ENCODE measurements at regions not wholly inside any gene's neighbourhood (a gene's known extent, or its start where the extent isn't known, plus 50 kb on each side); places are given as distances from the start of the nearest gene placed in this dataset.

DNA sequence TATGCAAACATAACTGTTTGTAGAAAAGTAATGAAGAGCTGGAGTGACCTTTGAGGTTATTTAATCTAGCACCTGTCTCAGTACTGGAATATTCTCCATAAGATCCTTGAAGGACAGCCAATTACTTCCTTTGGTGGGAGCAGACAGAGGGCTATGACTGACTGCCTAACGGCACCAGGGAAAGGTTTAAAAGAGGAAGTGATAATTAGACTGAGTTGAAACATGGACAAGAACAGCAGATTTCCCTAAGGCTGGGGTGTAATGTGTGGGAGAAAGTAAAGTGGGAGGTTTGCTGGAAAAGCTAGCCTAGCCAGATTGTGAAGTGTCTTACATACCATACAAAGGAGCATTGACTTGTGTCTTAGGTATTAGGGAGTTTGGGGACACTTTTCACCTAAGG lies 191.3 kb upstream of the PCDH9 start:
- TF ChIP-seq CSDC2 (CRISPR knock-in tag; IDR thresholded peaks at IDR 0.05) (no peak), ARNTL (CRISPR knock-in tag; IDR thresholded peaks at IDR 0.05; ENCODE audit: borderline replicate concordance, low read depth) (no peak), ISL1 (CRISPR knock-in tag; IDR thresholded peaks at IDR 0.05) (no peak), ZFP3 (CRISPR knock-in tag; IDR thresholded peaks at IDR 0.05) (no peak), ZNF565 (CRISPR knock-in tag; conservative IDR thresholded peaks at IDR 0.05; ENCODE audit: low read depth) (no peak), ZNF70 (CRISPR knock-in tag; IDR thresholded peaks at IDR 0.05) (no peak), PPARA (CRISPR knock-in tag; IDR thresholded peaks at IDR 0.05; ENCODE audit: borderline replicate concordance) (no peak), ZC3H10 (CRISPR knock-in tag; IDR thresholded peaks at IDR 0.05) (no peak), TCF4 (CRISPR knock-in tag; IDR thresholded peaks at IDR 0.05; ENCODE audit: borderline replicate concordance) (no peak), OSR1 (CRISPR knock-in tag; IDR thresholded peaks at IDR 0.05) (no peak), BACH2 (CRISPR knock-in tag; IDR thresholded peaks at IDR 0.05; ENCODE audit: borderline replicate concordance) (no peak), SNAI2 (CRISPR knock-in tag; IDR thresholded peaks at IDR 0.05) (no peak), TOX (CRISPR knock-in tag; IDR thresholded peaks at IDR 0.05; ENCODE audit: borderline replicate concordance) (no peak), RARB (CRISPR knock-in tag; IDR thresholded peaks at IDR 0.05) (no peak)
- TF ChIP-seq, protein P1, sequence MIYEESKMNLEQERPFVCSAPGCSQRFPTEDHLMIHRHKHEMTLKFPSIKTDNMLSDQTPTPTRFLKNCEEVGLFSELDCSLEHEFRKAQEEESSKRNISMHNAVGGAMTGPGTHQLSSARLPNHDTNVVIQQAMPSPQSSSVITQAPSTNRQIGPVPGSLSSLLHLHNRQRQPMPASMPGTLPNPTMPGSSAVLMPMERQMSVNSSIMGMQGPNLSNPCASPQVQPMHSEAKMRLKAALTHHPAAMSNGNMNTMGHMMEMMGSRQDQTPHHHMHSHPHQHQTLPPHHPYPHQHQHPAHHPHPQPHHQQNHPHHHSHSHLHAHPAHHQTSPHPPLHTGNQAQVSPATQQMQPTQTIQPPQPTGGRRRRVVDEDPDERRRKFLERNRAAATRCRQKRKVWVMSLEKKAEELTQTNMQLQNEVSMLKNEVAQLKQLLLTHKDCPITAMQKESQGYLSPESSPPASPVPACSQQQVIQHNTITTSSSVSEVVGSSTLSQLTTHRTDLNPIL (CRISPR knock-in tag; IDR thresholded peaks at IDR 0.05; ENCODE audit: low read depth): no peak
- TF ChIP-seq, protein P2, sequence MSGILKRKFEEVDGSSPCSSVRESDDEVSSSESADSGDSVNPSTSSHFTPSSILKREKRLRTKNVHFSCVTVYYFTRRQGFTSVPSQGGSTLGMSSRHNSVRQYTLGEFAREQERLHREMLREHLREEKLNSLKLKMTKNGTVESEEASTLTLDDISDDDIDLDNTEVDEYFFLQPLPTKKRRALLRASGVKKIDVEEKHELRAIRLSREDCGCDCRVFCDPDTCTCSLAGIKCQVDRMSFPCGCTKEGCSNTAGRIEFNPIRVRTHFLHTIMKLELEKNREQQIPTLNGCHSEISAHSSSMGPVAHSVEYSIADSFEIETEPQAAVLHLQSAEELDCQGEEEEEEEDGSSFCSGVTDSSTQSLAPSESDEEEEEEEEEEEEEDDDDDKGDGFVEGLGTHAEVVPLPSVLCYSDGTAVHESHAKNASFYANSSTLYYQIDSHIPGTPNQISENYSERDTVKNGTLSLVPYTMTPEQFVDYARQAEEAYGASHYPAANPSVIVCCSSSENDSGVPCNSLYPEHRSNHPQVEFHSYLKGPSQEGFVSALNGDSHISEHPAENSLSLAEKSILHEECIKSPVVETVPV (CRISPR knock-in tag; IDR thresholded peaks at IDR 0.05): no peak
- TF ChIP-seq, protein P3, sequence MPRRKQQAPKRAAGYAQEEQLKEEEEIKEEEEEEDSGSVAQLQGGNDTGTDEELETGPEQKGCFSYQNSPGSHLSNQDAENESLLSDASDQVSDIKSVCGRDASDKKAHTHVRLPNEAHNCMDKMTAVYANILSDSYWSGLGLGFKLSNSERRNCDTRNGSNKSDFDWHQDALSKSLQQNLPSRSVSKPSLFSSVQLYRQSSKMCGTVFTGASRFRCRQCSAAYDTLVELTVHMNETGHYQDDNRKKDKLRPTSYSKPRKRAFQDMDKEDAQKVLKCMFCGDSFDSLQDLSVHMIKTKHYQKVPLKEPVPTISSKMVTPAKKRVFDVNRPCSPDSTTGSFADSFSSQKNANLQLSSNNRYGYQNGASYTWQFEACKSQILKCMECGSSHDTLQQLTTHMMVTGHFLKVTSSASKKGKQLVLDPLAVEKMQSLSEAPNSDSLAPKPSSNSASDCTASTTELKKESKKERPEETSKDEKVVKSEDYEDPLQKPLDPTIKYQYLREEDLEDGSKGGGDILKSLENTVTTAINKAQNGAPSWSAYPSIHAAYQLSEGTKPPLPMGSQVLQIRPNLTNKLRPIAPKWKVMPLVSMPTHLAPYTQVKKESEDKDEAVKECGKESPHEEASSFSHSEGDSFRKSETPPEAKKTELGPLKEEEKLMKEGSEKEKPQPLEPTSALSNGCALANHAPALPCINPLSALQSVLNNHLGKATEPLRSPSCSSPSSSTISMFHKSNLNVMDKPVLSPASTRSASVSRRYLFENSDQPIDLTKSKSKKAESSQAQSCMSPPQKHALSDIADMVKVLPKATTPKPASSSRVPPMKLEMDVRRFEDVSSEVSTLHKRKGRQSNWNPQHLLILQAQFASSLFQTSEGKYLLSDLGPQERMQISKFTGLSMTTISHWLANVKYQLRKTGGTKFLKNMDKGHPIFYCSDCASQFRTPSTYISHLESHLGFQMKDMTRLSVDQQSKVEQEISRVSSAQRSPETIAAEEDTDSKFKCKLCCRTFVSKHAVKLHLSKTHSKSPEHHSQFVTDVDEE (CRISPR knock-in tag; IDR thresholded peaks at IDR 0.05): no peak
- ATAC-seq: no peak

DNA sequence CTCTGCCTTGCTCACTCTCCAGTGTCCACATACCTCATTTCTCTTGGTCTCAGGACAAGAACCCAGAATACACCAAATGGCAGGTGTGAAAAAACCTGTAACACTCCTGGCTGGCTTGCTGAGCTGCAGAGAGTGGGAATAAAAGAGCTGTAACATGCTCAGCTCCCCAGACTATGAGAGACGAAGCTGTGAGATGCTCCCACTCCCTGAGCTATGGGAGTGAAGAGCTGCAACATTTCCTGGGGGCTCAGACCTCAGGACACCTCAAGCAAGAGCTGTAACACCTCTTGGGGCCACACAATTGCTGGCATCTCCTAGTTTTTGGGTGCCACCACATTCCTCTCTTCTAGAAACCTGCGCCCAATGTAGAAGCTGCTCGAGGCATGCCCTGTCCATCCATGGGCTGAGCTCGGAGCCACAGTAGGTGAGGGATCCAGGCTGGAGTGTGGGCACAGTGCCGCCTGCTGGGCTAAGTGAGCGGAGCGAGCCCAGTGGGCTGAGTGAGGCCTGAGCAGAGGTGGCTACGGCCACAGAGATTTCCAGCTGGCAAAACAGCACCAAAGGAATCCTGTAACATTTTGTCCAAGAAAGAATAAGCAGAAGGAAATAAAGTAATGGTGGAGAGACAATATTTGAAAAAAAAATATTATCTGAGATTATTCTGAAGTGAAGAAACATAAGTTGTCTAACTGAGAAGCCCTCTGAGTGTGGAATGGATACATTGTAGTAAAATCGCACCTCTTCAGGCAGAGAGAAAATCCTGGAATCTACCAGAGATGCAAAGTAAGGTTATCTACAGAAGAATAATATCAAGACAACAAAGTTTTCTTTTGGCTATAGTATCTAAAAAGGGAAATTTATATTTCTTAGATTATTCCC lies 186.2 kb upstream of the PCDH9 start:
- peak; percentile 100 for ATAC-seq
- TF ChIP-seq ZFP30 (CRISPR knock-in tag; IDR thresholded peaks at IDR 0.05): no peak
- TF ChIP-seq RARB (CRISPR knock-in tag; IDR thresholded peaks at IDR 0.05): no peak
- TF ChIP-seq ZFP3 (CRISPR knock-in tag; IDR thresholded peaks at IDR 0.05): no peak
- no peak for TF ChIP-seq ARNTL (CRISPR knock-in tag; IDR thresholded peaks at IDR 0.05; ENCODE audit: borderline replicate concordance, low read depth)
- TF ChIP-seq PPARA (CRISPR knock-in tag; IDR thresholded peaks at IDR 0.05; ENCODE audit: borderline replicate concordance): no peak
- no peak for TF ChIP-seq BACH2 (CRISPR knock-in tag; IDR thresholded peaks at IDR 0.05; ENCODE audit: borderline replicate concordance)
- TF ChIP-seq, protein P4, sequence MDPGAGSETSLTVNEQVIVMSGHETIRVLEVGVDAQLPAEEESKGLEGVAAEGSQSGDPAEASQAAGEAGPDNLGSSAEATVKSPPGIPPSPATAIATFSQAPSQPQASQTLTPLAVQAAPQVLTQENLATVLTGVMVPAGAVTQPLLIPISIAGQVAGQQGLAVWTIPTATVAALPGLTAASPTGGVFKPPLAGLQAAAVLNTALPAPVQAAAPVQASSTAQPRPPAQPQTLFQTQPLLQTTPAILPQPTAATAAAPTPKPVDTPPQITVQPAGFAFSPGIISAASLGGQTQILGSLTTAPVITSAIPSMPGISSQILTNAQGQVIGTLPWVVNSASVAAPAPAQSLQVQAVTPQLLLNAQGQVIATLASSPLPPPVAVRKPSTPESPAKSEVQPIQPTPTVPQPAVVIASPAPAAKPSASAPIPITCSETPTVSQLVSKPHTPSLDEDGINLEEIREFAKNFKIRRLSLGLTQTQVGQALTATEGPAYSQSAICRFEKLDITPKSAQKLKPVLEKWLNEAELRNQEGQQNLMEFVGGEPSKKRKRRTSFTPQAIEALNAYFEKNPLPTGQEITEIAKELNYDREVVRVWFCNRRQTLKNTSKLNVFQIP (CRISPR knock-in tag; IDR thresholded peaks at IDR 0.05; ENCODE audit: borderline replicate concordance, low read depth): no peak
- no peak for TF ChIP-seq ISL1 (CRISPR knock-in tag; IDR thresholded peaks at IDR 0.05)
- TF ChIP-seq ZNF8 (CRISPR knock-in tag; IDR thresholded peaks at IDR 0.05): no peak
- no peak for TF ChIP-seq OSR1 (CRISPR knock-in tag; IDR thresholded peaks at IDR 0.05)
- no peak for TF ChIP-seq TCF4 (CRISPR knock-in tag; IDR thresholded peaks at IDR 0.05; ENCODE audit: borderline replicate concordance)
- TF ChIP-seq ZNF565 (CRISPR knock-in tag; conservative IDR thresholded peaks at IDR 0.05; ENCODE audit: low read depth): no peak
- no peak for TF ChIP-seq ESRRG (CRISPR knock-in tag; IDR thresholded peaks at IDR 0.05)

DNA sequence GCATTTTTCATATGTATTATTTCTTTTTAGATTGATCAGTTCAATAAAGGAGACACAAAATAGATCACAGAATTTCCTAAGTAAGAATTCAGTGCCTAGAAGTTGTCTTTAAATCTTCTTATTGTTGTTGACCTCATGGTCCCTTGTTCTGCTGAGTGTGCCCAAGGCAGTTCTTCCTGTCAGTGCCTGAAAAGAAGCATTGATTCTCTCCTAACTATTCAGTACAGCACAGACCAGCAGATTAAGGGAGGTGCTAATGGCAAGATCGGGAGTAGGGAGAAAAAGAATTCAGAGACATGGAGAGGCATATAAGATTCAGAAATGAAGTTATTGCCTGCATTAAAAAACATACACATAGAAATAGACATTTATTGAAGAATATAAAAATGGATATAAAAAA lies 180.5 kb upstream of the PCDH9 start:
- ATAC-seq: no peak

More for the DNA sequence above, 180.5 kb upstream of the PCDH9 start:
- TF ChIP-seq PPARA (CRISPR knock-in tag; IDR thresholded peaks at IDR 0.05; ENCODE audit: borderline replicate concordance): no peak
- TF ChIP-seq, protein P1 (CRISPR knock-in tag; IDR thresholded peaks at IDR 0.05; ENCODE audit: low read depth): no peak
